Thoracic aorta (tissue), 2 donors: ENCODE measurements at regions not wholly inside any gene's neighbourhood (a gene's known extent, or its start where the extent isn't known, plus 50 kb on each side); places are given as distances from the start of the nearest gene placed in this dataset.

Experiments
- ATAC-seq: fragments of 150-250 bp; one replicate; pipeline ENCODE4 v1.8.0; 2017; ENCODE audit warnings: low read depth; ENCODE audit not compliant: insufficient number of reproducible peaks, low FRiP score
- DNase-seq: peaks from one replicate; pipeline ENCODE4 v3.0.0-alpha.2; 2020; ENCODE audit warnings: low spot score
- H3K27ac ChIP-seq, 2 donors: fragments of 200-600 bp; sonication (generic); 1 replicate in 1 of 2; 2 replicates in 1 of 2; pipeline ENCODE4 v1.5.1; 2016; ENCODE audit warnings: mild to moderate bottlenecking in 2 of 2, moderate library complexity in 2 of 2
- H3K27me3 ChIP-seq: fragments of 200-600 bp; sonication (generic); replicated peaks from 2 replicates; pipeline ENCODE4 v1.6.0; 2016; ENCODE audit warnings: mild to moderate bottlenecking; ENCODE audit not compliant: insufficient read depth
- H3K36me3 ChIP-seq: fragments of 200-600 bp; sonication (generic); one replicate; pipeline ENCODE4 v1.5.1; 2016
- H3K4me1 ChIP-seq, 2 donors: fragments of 200-600 bp; sonication (generic); 1 replicate in 1 of 2; 2 replicates in 1 of 2; pipeline versions ENCODE4 v1.5.1 to v1.6.0; 2016; ENCODE audit warnings: low read depth in 2 of 2, mild to moderate bottlenecking in 1 of 2; ENCODE audit not compliant: control insufficient read depth in 1 of 2
- H3K4me3 ChIP-seq: fragments of 200-600 bp; sonication (generic); 2 replicates; pipeline ENCODE4 v1.5.1; 2016; ENCODE audit warnings: mild to moderate bottlenecking
- H3K9me3 ChIP-seq: fragments of 200-600 bp; sonication (generic); 2 replicates; pipeline ENCODE4 v1.5.1; 2016
- TF ChIP-seq, protein P1 (sequence below): fragments of 200-600 bp; sonication (generic); IDR thresholded peaks from one replicate; pipeline ENCODE4 v1.5.1; 2019; ENCODE audit warnings: antibody characterized with exemption

DNA sequence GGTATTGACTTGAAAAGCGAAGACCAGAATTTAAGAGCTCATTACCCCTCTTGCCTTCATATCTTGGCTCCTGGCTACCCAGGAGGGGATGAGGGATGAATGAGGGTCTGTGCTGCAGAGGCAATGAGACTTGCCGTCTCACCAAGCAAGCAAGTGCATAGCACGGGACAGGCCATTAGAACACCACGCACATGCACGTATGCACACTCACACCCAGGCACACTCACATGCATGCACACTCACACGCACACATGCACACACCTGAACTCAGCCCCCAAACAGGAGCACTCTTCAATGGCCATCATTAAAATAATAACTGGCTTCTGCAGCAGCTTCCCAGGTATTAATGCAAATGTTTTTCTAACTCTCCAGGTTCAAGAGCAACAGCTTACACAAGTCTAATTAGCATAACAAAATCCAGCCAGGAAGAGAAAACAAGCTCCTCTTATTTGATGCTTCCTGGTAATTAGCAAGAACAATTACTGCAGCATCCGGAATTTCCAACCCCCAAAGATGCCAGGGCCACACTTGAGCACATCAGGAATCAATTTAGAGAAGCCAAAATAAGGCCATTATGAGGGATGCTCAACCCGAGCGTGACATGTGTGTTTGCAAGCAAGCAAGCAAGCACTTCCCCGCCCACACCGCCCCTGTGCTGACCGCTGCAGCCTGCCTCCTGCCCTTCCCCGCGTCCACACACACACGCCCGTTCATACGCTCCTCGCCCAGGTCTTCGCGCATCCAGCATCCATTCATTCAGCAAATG is 171.6 kb upstream of the TNRC6C start:
- TF ChIP-seq, protein P1, sequence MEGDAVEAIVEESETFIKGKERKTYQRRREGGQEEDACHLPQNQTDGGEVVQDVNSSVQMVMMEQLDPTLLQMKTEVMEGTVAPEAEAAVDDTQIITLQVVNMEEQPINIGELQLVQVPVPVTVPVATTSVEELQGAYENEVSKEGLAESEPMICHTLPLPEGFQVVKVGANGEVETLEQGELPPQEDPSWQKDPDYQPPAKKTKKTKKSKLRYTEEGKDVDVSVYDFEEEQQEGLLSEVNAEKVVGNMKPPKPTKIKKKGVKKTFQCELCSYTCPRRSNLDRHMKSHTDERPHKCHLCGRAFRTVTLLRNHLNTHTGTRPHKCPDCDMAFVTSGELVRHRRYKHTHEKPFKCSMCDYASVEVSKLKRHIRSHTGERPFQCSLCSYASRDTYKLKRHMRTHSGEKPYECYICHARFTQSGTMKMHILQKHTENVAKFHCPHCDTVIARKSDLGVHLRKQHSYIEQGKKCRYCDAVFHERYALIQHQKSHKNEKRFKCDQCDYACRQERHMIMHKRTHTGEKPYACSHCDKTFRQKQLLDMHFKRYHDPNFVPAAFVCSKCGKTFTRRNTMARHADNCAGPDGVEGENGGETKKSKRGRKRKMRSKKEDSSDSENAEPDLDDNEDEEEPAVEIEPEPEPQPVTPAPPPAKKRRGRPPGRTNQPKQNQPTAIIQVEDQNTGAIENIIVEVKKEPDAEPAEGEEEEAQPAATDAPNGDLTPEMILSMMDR = no peak
- Histone ChIP-seq H3K36me3 (no peaks in the 10 kb centered on the region), H3K27ac (no peak overlapping the region), H3K27me3 (no peaks in the 10 kb centered on the region), H3K4me3 (no peak overlapping the region), H3K4me1 (peaks cover 0 to 13% of the 10 kb centered on the region in 2 donors), H3K9me3 (no peaks in the 10 kb centered on the region)
- no peak for DNase-seq
- no peak for ATAC-seq

DNA sequence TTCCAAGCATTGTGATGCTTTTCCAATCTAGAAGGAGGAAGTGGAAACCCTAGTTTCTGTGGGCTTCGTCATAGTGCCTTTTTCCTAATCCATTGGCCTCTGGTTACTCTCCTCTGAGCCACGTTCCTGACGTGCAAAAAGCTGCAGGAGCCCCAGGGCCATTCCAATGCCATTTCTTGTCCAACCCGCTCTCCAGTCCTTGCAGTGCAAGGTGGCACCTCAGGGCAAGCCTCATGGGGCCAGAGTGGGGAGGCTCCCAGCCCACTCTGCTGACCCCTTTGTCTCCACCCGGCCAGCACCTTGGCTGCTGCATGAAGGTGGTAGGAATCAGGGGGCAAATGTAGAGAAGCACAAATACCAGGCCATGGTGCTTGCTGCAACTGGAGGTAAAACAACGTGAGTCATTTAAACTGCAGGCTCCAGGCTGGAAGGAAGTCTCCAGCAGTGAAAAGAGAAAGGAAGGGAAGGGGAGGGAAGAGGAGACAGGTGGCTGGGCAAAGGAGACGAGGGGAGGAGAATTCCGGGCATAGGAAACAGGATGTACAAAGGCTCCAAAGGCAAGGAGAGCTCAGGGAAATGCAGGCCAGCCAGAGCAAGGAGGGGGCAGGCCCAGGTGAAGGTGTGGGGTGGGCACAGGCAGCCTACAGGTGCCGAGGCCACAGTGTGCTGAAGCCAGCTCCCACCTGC is 168.2 kb upstream of the TNRC6C start:
- H3K4me3 ChIP-seq = no peak overlapping the region
- TF ChIP-seq, protein P1 = no peak
- peaks cover 0 to 3% of the 10 kb centered on the region in 2 donors for H3K4me1 ChIP-seq
- H3K36me3 ChIP-seq = no peaks in the 10 kb centered on the region
- H3K9me3 ChIP-seq = no peaks in the 10 kb centered on the region
- ATAC-seq (no peak), DNase-seq (no peak)
- no peaks in the 10 kb centered on the region for H3K27me3 ChIP-seq
- no peak overlapping the region for H3K27ac ChIP-seq

DNA sequence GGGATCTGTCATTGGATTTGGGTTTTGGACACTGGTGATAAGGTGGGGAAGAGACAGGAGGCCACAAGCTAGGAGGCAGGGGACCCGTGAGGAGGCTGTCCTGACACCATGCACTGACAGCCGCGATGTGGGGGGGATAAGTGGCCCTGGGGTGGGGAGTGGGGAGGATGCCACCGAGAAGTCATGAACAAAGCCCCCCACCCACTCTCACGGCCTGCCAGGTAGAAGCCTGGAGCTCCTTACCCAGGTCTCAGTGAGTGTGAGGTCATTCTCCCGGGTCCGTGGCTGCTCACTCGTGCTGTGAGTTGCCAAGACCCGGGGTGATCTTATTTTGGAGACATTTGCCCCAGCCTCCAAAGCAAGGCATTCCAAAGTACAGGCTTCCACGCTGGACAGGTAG is 165.9 kb upstream of the TNRC6C start:
- DNase-seq = no peak

DNA sequence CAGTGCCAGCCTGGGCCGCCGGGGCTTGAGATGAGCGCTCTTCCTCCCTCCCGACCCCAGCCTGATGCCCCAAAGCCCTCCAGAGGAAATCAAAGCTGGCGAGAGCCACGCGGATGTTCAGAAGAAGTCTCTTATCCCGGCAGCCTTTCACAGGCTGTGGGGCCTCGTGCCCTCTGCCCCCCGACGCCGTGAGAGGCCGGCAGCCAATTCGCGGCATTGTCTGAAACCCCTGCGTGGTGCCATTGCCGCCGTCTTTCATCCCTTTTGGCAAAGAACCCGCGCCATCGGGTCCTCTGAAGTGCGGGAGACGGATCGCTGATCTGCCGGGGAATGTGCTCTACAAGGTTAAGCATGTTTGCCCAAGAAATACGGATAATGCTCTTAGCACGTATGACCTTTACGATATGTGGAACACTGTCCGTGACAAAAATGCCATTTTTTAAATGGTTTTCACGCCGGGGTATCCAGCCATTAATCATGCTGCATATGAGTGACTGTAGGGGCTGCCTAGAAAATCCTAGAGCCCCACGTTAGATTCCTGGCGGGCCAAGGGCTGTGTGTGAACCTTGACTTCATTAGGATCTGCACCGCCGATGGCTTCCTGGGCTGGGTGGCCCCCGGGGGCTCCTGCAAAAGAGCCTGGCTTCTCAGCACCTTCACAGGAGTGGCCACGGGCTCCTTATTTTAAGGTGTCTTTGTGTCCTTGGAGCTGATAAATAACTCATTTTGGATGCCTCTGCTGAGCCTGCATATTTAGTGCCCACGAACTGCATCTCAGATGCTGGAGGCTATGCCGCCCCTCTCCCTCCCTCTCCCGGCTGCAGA is 165.1 kb upstream of the TNRC6C start:
- Histone ChIP-seq H3K36me3 (no peaks in the 10 kb centered on the region), H3K9me3 (no peaks in the 10 kb centered on the region), H3K4me3 (no peak overlapping the region), H3K27me3 (no peaks in the 10 kb centered on the region), H3K4me1 (peaks cover 12 to 29% of the 10 kb centered on the region in 2 donors), H3K27ac (no peak overlapping the region)
- DNase-seq (no peak), ATAC-seq (no peak)
- TF ChIP-seq, protein P1 = no peak

More for the DNA sequence above, 165.9 kb upstream of the TNRC6C start:
- Histone ChIP-seq H3K9me3 (no peaks in the 10 kb centered on the region), H3K27ac (no peak overlapping the region), H3K36me3 (no peaks in the 10 kb centered on the region), H3K4me3 (no peak overlapping the region), H3K4me1 (peaks cover 12 to 25% of the 10 kb centered on the region in 2 donors), H3K27me3 (no peaks in the 10 kb centered on the region)
- no peak for ATAC-seq
- TF ChIP-seq, protein P1 = no peak

DNA sequence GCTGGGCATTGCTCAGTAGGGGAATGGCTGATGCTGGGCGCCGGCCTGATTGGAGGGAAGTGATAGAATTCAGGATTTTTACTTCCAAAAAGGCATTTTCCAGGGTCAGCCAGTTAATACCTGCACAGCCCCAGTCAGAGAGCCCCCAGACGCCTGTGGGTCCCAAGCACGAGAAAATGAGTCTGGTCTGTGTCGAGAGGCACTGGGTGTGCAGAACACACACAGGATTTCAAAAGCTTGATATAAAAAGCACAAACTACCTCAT is 164.6 kb upstream of the TNRC6C start:
- no peak for ATAC-seq
- H3K36me3 ChIP-seq = no peaks in the 10 kb centered on the region
- H3K9me3 ChIP-seq = no peaks in the 10 kb centered on the region
- peaks cover 12 to 29% of the 10 kb centered on the region in 2 donors for H3K4me1 ChIP-seq
- no peak for DNase-seq
- no peak overlapping the region for H3K4me3 ChIP-seq
- TF ChIP-seq, protein P1 = no peak
- H3K27ac ChIP-seq = no peak overlapping the region
- no peaks in the 10 kb centered on the region for H3K27me3 ChIP-seq
